Stimulated activated CD4-positive, alpha-beta T cell treated with anti-CD3 and anti-CD28 coated beads, TNF-alpha, amount 100 ng/mL, for 4 hours (primary cell): ENCODE measurements at regions not wholly inside any gene's neighbourhood (a gene's known extent, or its start where the extent isn't known, plus 50 kb on each side); places are given as distances from the start of the nearest gene placed in this dataset.
"Not testable (repeated sequence)": the region's sequence is repeated elsewhere in the genome, so short reads cannot be mapped to it uniquely, and the experiment has no call there.

Experiments used
- DNase-seq, 3 experiments: peaks; one replicate each; pipeline ENCODE4 v3.0.0-alpha.2; 2020; ENCODE audit warnings: low read depth in 3 of 3

DNA sequence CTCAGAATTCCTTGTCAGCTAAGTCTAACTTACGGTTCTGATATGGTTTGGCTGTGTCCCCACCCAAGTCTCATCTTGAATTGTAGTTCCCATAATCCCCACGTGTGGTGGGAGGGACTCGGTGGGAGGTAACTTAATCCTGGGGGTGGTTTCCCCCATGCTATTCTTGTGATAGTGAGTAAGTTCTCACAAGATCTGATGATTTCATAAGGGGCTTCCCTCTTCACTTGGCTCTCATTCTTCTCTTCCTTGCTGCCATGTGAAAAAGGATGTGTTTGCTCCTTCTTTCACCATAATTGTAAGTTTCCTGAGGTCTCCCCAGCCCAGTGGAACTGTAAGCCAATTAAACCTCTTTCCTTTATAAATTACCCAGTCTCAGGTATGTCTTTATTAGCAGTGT is 163.0 kb downstream of the PMAIP1 start:
- DNase-seq, result not testable (repeated sequence)

GRCh38 chr18:60062396-60062795 is 162.6 kb downstream of the PMAIP1 start:
- DNase-seq, result no peak

DNA sequence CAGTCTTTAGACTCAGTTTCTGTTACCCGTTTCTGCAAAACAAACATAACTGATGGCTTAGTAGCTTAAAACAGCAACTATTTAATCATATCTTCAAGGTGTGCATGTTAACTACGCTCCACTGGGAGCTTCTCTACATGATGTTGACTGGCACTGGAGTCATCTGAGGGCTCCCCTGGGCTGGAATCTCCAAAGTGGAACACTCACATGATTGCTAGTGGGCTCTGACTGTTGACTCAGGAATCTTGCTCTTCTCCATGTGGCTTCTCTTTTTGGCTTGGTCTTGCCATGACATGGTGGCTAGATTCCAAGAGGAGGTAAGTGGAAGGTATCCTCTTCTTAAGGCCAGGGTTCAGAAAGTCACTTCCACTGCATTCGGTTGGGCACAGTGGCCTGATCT is 160.8 kb downstream of the PMAIP1 start:
- DNase-seq, result no peak

DNA sequence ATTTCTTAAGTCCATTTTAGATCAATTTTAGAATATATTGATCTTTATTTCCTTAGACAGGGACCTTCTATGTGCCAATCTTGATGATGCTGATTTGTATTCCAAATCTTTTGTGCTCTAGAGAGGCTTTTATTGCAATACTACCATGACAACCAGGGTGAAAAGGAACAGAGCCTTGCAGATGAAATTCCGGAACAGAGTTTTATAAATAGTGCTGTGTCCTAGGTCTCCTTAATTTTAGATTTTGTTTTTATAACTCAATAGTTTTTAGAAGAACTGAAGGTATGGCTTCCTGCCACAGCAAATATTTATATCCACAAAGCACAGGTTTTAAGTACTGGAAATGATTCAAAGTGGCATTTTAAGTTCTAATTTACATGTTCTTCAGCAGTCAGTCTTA is 160.2 kb downstream of the PMAIP1 start:
- no peak for DNase-seq

DNA sequence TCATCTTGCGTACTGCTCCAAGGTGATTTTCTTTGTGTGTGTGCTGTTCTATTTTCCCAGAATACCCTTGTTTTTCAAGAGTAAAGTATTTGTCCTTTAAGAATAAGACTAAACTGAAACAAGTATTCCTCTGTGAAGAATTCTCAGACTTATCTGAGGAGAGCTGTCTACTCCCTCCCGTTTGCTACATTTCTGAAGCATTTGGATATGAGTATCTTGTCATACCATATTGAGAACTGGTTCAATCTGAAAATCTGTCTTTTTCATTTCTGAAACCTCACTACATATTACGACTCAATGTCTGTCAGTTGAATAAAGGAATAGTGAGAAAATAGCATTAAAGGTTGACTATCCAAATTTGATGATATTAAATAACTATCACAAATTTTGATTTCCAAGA is 159.4 kb downstream of the PMAIP1 start:
- DNase-seq, result no peak

GRCh38 chr18:60053747-60054304 is 154.0 kb downstream of the PMAIP1 start:
- DNase-seq, result no peak

DNA sequence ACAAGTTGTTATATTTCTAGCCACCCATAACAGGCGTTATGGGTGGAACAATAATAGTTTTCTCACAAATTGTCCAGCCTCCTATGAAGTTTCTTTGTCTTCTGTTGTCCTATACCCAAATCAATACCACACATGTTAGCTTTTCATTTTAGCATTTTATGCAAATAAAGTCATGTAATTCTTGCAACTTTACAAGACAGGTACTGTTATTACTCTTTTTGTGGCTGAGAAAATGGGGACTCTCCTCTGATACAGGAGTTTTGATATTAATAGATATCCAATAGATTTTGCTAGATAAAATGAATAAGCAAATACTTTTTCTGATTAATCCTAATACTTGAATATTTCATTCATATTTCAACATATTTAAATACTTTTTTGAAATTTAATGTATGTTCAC is 151.0 kb downstream of the PMAIP1 start:
- no peak for DNase-seq

- DNase-seq, result no peak
These were observed 149.4 kb downstream of the PMAIP1 start for GRCh38 chr18:60049172-60049571.

DNA sequence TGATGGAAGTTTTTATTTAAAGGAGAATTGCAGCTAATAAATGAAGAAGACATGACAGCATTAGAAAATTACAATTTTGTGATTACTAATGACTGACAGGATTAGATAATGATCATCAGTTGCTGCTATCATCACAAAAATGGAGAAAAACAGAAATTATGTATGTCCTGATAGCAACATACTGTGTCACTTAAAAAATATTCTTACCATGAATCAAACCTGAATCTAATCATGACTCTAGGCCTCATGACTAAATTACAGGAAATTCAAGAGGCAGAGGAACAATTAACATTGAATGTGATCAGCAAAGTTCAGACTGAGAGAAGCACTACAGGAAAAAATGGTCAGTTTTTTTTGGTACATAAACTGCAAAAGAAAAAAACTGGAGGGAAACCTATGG is 147.8 kb downstream of the PMAIP1 start:
- no peak for DNase-seq

DNA sequence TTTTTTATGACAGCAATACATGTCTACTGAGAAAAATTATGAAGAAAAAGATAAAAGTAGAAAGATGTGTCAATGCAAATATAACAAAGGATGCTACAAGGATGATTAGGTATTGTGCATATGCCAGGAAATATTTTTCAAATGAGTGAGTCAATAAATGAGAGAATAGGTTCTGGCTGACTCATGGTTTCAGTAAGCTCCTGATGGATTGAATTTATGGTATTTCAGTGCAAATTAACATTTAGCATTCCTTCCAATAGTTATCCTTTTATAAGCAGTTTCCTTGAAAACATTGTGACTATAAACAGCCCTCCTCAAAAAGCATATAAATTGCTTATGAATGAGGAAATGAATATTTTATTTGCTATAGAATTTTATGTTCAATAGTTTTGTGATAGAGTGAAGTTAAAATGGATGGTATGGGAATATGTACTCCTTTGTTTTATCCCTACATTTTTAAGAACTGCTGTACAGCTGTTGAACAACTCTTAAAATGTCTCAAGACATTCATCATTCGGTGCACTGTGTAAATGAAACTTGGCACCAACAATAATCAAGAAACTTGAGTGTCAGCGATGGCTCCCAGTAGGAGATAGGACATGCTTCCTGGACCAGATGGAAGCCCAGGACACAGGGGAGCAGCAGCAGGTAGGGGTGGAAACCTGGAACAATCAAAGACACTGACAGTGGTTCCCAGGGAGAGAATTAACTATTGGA is 144.7 kb downstream of the PMAIP1 start:
- no peak for DNase-seq

- DNase-seq, result no peak
These were observed 141.2 kb downstream of the PMAIP1 start for GRCh38 chr18:60040971-60041370.

- DNase-seq, result no peak
These were observed 138.9 kb downstream of the PMAIP1 start for GRCh38 chr18:60038731-60039130.

- DNase-seq, result no peak
These were observed 127.6 kb downstream of the PMAIP1 start for GRCh38 chr18:60027397-60027796.

DNA sequence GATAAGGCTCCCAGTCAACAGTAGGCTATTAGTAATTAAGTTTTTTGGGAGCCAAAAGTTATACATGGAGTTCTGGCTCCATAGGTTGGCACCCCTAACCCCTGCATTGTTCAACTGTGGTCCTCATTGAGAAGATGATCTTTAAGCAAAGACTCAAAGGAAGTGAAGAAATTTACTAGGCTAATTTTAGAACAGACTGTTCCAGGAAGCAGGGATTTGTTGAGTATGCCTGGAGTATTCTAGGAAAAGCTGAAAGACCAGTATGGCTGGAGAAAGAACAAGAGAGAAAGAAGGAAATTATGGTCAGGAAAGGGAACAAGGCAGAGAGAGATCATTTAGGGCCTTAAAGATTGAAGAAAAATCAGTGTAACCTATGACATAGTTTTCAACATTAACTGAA is 125.1 kb downstream of the PMAIP1 start:
- no peak for DNase-seq

DNA sequence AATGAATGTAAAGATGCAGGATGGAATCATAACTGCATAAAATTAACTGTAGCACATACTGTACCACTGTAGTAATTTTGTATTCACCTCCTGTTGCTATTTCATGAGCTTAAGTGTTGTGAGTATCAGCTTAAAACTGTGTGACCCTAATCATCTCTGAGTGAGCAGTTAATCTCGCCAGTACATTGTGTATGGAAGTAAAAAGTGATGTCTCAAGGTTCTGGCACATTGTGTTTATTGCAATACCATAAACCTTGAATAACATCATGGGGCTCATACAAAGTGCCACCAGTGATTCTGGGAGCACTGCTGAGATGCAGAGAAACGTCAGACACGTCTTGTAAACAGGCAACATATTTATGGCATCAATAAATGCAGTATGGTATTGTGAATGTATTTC is 124.5 kb downstream of the PMAIP1 start:
- no peak for DNase-seq

DNA sequence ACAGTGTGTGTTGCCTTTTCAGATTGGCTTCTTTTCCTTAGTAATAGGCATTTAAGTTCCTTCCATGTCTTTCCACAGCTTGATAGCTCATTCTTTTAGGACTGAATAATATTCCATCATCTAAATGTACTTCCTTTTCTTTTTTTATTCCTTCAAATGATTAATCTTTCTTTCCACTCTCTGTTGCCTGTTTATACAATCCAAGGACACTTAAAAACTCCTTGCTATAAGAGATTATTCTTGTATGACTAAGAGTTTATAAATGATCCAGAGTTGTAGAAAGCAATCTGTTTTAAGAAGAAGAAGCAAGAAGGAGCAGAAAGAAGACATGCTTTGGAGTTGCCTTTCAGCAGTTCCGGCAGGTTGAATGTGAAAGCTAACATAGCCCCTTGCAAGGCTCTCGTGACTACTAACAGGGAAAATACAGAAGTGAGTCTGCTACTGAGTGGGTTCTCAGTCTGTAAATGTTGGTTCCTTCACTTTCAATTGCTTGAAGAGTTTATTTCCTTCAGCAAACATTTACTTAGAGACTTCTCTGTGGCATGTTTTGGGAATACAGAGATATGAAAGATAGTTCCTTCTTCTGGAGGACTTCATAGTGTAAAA is 123.0 kb downstream of the PMAIP1 start:
- DNase-seq, result no peak

- no peak for DNase-seq
These were observed 121.8 kb downstream of the PMAIP1 start for GRCh38 chr18:60021556-60021955.

- DNase-seq, result no peak
These were observed 120.5 kb downstream of the PMAIP1 start for GRCh38 chr18:60020107-60020925.

- no peak for DNase-seq
These were observed 119.7 kb downstream of the PMAIP1 start for GRCh38 chr18:60019463-60019840.

- DNase-seq, result no peak
These were observed 119.0 kb downstream of the PMAIP1 start for GRCh38 chr18:60018618-60019462.

DNA sequence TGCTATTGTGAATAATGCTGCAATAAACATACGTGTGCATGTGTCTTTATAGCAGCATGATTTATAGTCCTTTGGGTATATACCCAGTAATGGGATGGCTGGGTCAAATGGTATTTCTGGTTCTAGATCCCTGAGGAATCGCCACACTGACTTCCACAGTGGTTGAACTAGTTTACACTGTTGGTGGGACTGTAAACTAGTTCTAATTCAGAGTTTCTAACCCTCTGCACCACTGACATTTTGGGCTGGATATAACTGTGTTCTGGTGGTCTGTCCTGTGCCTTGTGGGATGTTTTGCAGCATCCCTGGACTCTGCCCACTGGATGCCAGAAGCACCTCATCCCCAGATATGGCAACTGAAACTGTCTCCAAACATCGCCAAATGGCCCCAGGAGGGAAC is 118.3 kb downstream of the PMAIP1 start:
- DNase-seq, result not testable (repeated sequence)

- DNase-seq, result no peak
These were observed 117.6 kb downstream of the PMAIP1 start for GRCh38 chr18:60017371-60017770.
